Adrenal gland (tissue), 9 donors: ENCODE measurements at regions not wholly inside any gene's neighbourhood (a gene's known extent, or its start where the extent isn't known, plus 50 kb on each side); places are given as distances from the start of the nearest gene placed in this dataset.
A peak's percentile ranks its signal among the peaks of the same experiment; 100 is the strongest.

ENCODE experiments used
- DNase-seq, 7 donors: peaks; one replicate each; pipeline ENCODE4 v3.0.0-alpha.2; 2019 to 2020
- H3K27ac ChIP-seq, 5 donors: fragments of 200-600 bp; sonication (generic) in 4 of 5; 1 replicate in 3 of 5; 2 replicates in 2 of 5; pipeline versions ENCODE4 v1.5.1 to v1.8.0; 2016 to 2020; ENCODE audit warnings: mild to moderate bottlenecking in 1 of 5
- H3K27me3 ChIP-seq: fragments of 200-600 bp; 2 replicates; pipeline ENCODE4 v1.8.0; 2021
- H3K36me3 ChIP-seq, 2 donors: fragments of 200-600 bp; replicated peaks in 1 of 2; 1 replicate in 1 of 2; 2 replicates in 1 of 2; pipeline versions ENCODE4 v1.5.1 to v1.8.0; 2018 to 2022
- H3K4me1 ChIP-seq, 2 donors: fragments of 200-600 bp; replicated peaks in 1 of 2; 1 replicate in 1 of 2; 2 replicates in 1 of 2; pipeline versions ENCODE4 v1.5.1 to v1.8.0; 2018 to 2021
- H3K4me3 ChIP-seq, 4 donors: fragments of 200-600 bp; sonication (generic) in 3 of 4; one replicate each; pipeline ENCODE4 v1.5.1; 2016 to 2018
- H3K9me3 ChIP-seq, 3 donors: fragments of 200-600 bp; sonication (generic) in 1 of 3; replicated peaks in 1 of 3; 1 replicate in 2 of 3; 2 replicates in 1 of 3; pipeline versions ENCODE4 v1.5.1 to v1.8.0; 2016 to 2021
- POLR2A ChIP-seq, 2 donors: fragments of 450-650 bp; IDR thresholded peaks; one replicate each; pipeline ENCODE4 v1.6.1; 2017; ENCODE audit warnings: antibody characterized with exemption in 2 of 2, mild to moderate bottlenecking in 2 of 2, moderate library complexity in 1 of 2
- WGBS, 4 donors: extraction: QIAGEN DNeasy Blood & Tissue Kit in 2 of 4; methylation state at CpG; one replicate each; pipeline versions ENCODE4 v1.1.5 to v1.1.7; 2013 to 2017; 5-methylcytosine and 5-hydroxymethylcytosine counted together
- intact Hi-C, 2 donors: fragments of 100-400 bp; cut with DNase I; formaldehyde crosslinking; loops; one replicate each; pipeline versions ENCODE4 v1.14.1 to v1.15.0; 2022 to 2023
- TF ChIP-seq, protein P1 (sequence below), 6 experiments: fragments of 450-650 bp in 4 of 6; fragments of 200-600 bp in 2 of 6; sonication (generic) in 1 of 6; IDR thresholded peaks; 1 replicate in 5 of 6; 2 replicates in 1 of 6; pipeline versions ENCODE4 v1.5.1 to v1.8.0; 2016 to 2021; ENCODE audit warnings: antibody characterized with exemption in 6 of 6, mild to moderate bottlenecking in 2 of 6, moderate library complexity in 1 of 6
- donor health status: healthy with polysubstance abuse.
- donor health status: Bipolar disorder and iron deficiency.
- donor health status: DM: yes; HTN: yes; CAD: no.
- donor health status: DM: no; HTN: no; CAD: no.
- donor health status: DM: no; HTN: no; CAD: no.

DNA sequence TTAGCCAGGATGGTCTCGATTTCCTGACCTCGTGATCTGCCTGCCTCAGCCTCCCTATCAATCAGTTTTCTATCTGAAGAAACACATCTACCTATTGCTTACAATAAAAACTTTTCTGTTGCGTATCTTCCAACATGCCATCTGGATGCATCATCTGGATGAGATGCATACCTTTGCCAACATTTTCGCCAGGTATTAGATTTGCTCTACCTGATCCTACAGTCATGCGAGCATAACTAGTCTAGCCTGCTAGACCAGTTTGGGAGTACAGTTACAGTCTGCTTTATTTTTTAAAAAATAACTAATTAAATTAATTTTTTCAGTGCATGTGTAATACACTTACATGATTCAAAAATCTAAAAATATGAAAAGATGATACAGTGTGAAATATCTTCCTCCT lies 334.0 kb upstream of the MEX3C start:
- Histone ChIP-seq H3K9me3 (no peaks in the 10 kb centered on the region), H3K27ac (no peak overlapping the region), H3K27me3 (no peaks in the 10 kb centered on the region), H3K4me1 (no peaks in the 10 kb centered on the region), H3K36me3 (no peaks in the 10 kb centered on the region), H3K4me3 (no peak overlapping the region)
- TF ChIP-seq, protein P1, sequence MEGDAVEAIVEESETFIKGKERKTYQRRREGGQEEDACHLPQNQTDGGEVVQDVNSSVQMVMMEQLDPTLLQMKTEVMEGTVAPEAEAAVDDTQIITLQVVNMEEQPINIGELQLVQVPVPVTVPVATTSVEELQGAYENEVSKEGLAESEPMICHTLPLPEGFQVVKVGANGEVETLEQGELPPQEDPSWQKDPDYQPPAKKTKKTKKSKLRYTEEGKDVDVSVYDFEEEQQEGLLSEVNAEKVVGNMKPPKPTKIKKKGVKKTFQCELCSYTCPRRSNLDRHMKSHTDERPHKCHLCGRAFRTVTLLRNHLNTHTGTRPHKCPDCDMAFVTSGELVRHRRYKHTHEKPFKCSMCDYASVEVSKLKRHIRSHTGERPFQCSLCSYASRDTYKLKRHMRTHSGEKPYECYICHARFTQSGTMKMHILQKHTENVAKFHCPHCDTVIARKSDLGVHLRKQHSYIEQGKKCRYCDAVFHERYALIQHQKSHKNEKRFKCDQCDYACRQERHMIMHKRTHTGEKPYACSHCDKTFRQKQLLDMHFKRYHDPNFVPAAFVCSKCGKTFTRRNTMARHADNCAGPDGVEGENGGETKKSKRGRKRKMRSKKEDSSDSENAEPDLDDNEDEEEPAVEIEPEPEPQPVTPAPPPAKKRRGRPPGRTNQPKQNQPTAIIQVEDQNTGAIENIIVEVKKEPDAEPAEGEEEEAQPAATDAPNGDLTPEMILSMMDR (IDR thresholded peaks at IDR 0.05) = no peak
- TF ChIP-seq POLR2A (IDR thresholded peaks at IDR 0.05) = no peak
- 84 to 92% (median 88%) methylated on average over 5 of the region's 5 CpGs for WGBS, 4 donors
- DNase-seq = no peak
- intact Hi-C loops = no loop called here

DNA sequence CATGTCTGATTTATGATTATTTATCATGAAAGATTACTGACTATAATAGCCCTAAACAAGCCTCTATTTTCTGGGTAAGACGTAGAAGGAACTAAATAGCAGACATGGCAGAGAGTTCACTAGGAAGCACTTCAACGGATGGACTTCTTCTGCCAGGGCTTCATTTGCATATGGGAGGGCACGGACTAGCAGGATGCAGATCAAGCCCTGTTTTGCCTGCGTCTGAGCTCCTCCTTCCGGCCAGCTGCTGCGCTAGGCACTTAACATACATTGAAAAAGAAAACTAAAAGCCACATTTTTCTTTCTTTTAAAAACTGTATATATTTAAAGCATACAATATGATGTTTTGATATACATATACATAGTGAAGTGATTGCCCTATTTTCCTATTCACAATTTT lies 340.0 kb upstream of the MEX3C start:
- intact Hi-C loops = no loop called here
- peak in 3 of 7 donors; percentile 24 to 34 (median 24) for DNase-seq
- H3K27ac ChIP-seq = no peak overlapping the region

DNA sequence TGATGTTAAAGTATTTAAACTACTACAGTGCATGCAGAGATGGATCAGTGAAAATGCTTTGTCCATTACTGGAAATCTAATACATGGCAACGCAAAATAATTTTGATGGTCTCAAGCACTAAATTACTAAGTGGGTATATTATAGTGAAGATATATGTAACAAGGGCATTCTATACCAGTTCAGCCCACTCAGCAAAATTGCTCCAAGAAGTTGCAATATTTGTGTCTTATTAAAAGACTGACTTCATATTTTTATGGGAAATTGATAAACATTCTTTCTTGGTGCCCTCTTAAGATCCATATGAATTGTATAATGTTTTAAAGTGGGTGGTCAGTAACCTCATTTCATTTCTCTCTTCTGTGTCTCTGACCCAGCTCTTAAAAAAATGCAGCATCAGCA lies 343.1 kb upstream of the MEX3C start:
- 95 to 98% (median 96%) methylated on average over 1 of the region's 1 CpG for WGBS, 4 donors
- no peak overlapping the region for H3K27ac ChIP-seq
- H3K9me3 ChIP-seq = no peaks in the 10 kb centered on the region
- TF ChIP-seq, protein P1 (IDR thresholded peaks at IDR 0.05) = no peak
- TF ChIP-seq POLR2A (IDR thresholded peaks at IDR 0.05) = no peak
- H3K27me3 ChIP-seq = no peaks in the 10 kb centered on the region
- intact Hi-C loops = no loop called here
- no peaks in the 10 kb centered on the region for H3K36me3 ChIP-seq
- no peaks in the 10 kb centered on the region for H3K4me1 ChIP-seq
- no peak for DNase-seq
- H3K4me3 ChIP-seq = no peak overlapping the region

More for the DNA sequence above, 340.0 kb upstream of the MEX3C start:
- TF ChIP-seq POLR2A (IDR thresholded peaks at IDR 0.05) = no peak
- TF ChIP-seq, protein P1 (IDR thresholded peaks at IDR 0.05) = peak in 2 of 6 experiments; percentile 9 to 15
- Histone ChIP-seq H3K4me3 (no peak overlapping the region), H3K4me1 (no peaks in the 10 kb centered on the region), H3K9me3 (no peaks in the 10 kb centered on the region), H3K27me3 (no peaks in the 10 kb centered on the region), H3K36me3 (no peaks in the 10 kb centered on the region)
- 22 to 51% (median 34%) methylated on average over 6 of the region's 6 CpGs for WGBS, 4 donors

DNA sequence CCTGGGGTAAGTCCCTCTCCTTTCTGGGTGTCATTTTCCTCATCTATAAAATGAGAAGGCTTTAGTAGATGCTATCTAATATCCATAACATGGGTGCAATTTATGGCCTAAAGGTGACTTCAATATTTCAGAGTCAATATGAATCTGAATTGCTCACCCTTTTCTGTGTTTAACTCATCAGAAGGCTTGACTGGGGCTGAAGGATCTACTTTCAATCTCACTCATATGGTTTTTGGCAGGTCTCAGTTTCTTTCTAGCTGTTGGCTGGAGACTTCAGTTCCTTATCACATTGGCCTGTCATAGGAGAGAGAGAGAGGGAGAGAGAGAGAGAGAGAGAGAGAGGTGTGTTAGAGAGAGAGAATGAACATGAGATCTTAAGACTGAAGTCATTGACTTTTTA lies 343.7 kb upstream of the MEX3C start:
- Histone ChIP-seq H3K27ac (no peak overlapping the region), H3K36me3 (no peaks in the 10 kb centered on the region), H3K27me3 (no peaks in the 10 kb centered on the region), H3K4me1 (no peaks in the 10 kb centered on the region), H3K4me3 (no peak overlapping the region), H3K9me3 (no peaks in the 10 kb centered on the region)
- intact Hi-C loops = no loop called here
- no peak for DNase-seq
- no peak for TF ChIP-seq POLR2A (IDR thresholded peaks at IDR 0.05)
- TF ChIP-seq, protein P1 (IDR thresholded peaks at IDR 0.05) = no peak
